HG03565 (cell line): ENCODE measurements at regions not wholly inside any gene's neighbourhood (a gene's known extent, or its start where the extent isn't known, plus 50 kb on each side); places are given as distances from the start of the nearest gene placed in this dataset.

Source experiments
- ATAC-seq: cut with Tn5 transposase; IDR thresholded peaks from one replicate; pipeline ENCODE4 v1.9.1; 2021; ENCODE audit warnings: mild to moderate bottlenecking, moderate library complexity; ENCODE audit not compliant: unreplicated experiment

DNA sequence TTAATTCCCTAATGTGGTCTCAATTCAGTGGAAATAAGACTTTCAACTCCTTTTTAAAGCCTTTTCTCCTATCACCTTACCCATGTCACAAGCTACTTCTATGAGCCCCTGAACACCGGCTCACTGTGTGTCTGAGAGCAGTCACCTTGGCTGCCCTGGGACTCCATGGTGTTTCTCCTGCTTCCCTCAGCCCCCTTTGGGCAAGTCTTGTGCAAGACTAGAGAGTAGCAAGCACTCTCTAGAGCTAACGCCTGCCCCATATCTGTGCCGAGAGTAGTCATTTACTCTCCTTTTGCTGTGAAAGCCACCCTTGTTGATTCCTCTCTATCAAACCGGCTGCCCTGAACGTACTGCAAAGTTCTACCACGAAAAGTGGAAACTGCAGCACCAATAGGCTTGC is 77.9 kb upstream of the DAB2 start:
- no peak for ATAC-seq

DNA sequence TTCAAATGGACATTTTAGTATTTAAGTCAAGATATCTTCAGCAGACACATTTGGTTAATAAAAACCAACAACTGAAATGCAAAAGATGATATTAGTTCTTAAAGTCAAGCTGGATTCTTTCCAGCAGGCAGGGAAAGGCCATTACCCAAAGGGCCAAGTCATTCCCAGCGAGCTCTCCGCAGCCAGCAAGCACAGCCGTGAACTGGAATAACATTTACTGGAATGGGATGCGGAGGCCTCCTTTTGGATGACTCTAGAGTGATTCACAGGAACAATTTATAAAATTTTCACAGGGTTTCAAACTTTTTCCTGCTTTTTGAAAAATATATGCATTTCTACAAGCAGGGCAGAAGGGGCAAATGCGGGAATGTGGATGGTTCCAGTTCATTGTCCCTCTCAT is 76.6 kb upstream of the DAB2 start:
- no peak for ATAC-seq

DNA sequence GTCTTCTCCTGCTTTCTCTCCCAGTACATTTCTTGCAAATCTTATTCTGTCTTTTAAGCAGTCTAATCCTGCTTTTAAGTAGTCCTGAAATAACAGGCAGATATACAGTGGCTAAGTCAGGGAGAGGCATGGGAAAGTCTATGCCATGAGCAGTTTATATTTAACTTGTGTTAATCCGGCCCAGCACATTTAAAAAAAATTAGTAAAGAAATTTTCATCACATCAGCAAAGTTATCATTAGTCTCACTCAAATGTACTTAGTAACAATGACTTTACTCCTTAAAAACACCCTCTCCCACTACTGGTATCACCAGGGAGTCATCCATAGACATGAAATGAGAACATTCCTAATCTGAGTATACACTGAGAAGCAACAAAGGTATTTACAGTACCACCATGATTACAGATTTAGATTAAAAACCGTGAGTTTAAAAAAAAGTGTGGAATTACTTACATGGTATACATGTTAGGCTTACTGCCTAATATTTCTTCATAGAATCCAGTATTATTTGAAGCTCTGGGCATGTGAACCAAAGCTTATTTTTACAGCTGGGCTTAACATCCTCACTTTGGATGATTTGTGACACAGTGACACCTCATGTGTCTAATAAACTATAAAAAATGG is 75.9 kb upstream of the DAB2 start:
- ATAC-seq, result no peak

DNA sequence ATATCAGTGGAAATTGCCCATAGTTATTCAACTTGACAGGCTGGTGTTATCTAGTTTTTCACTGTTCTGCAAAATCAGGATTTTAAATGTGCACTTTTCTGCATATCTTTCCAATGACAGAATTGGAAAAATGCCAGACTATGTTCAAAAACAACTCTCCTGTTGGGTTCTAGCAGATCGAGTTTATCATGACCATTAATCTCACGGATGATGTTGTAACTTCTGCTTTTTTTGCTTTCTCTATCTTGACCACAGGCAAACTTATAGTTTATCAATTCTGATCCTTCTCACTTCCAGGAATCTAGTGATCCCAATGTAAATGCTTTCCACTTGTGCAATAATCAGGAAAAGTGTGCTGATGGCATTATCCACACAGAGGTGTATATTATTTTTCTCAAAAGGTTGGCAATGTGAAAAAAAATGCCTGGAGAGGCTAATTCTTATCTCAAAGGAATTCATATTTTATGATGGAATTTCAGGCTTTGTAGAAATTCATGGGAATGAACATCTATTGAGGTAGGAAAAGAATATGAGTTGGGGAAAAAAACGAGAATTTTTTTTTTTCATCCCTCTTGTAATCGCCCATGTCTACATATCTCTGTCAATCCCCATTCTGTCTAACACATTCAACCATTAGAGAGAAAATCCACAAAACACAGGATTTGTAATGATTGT is 73.6 kb upstream of the DAB2 start:
- ATAC-seq, result no peak

DNA sequence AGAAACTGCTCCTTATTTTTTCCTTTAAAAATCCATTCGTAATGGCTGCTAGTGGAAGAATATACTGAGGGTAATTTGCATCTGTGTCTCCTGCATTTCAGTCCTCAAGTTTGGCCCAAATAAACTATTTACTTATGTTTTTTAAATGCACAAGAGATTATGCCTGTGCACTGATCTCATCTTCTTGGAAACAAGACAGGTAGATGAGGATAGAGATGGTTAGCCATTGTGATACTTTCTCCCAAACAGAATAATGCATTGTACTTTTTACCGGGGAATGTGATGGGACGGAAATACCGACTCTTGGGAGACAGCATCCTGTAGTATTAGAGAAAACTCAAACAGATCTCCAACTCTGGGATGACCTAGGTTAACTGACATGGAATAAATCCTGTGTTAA is 72.5 kb upstream of the DAB2 start:
- no peak for ATAC-seq

DNA sequence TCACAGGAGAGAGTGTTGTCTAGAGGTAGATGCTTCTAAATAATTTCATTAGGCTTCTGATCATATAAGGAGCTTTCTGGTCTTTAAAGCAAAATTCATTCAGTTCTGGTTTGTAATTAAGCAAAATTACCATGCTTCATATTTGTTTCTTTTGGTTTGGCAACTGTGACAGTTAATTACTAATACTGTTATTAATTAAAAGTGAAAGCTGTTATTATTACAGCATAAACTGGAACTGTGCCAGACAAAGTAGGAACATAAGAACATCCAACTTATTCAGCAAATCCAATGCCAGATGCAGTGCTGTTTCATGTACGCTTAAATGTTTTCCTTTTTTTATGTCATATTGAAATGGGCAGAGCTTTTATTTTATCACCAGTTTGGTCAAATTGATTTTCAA is 70.4 kb upstream of the DAB2 start:
- ATAC-seq, result no peak

DNA sequence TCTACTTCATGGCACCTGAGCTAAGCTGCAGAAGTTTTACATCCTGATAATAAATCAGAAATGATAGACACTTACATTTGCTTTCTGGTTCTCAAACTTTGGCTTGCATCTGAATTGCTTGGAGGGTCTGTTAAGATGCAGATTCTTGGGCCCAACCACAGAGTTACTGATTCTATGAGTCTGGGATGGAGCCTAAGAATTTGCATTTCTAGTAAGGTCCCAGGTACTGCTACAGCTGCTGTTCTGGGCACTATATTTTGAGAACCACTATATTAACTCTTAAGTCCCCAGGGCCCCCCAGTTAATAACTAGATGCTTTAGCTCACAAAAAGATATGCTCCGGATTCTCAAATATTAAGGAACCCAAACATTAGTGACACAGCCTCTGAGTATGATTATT is 69.8 kb upstream of the DAB2 start:
- no peak for ATAC-seq

DNA sequence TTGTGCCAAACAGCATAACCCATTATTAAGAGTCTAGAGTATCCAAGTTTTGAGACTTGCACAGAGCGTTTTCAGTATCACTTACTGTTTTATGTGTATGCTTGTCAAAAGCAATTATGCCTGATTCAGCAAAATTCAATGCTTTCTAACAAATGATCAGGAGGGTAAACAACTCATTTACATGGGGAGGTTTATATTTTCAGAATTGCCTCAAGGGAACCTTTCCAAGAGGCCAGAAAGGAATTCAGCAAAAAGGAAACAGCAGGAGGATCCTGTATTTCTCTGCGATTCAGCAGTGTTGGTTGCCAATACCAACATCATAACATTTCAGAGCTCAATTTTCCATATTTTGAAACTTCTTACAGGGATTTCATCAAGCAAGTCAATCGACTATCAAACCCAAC is 69.3 kb upstream of the DAB2 start:
- ATAC-seq, result no peak

DNA sequence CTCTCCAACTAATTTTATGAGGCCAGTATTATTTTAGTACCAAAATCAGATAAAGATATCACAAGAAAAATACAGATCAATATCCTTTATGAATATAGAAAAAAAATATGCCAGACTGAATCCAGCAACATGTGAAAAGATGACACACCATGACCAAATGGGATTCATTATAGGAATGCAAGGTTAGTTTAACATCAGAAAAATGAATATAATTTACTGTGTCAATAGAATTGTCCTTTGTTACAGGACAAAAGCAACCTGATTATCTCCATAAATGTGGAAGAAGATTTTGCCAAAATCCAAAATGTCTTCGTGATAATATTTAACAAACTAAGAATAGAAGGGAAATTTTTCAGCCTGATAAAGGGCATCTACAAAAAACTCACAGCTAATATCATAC is 66.4 kb upstream of the DAB2 start:
- no peak for ATAC-seq

DNA sequence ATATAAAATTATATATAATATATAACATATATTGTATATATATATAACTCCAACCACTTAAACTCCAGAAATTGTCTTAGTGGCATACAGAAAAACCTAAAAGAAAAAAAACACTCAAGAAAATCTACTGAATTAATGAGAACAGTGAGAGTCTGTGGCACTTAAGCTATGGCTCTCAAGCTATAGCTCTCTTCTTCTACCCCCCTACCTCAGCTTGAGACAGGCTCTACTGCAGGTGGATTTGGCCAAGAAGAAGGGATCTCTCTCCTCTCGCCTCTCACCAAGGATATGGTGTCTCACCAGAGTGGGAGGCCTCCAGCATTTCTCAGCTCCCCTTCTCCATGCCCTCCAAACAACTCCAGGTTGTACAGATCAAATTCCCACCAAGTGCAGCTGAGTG is 64.5 kb upstream of the DAB2 start:
- no peak for ATAC-seq

DNA sequence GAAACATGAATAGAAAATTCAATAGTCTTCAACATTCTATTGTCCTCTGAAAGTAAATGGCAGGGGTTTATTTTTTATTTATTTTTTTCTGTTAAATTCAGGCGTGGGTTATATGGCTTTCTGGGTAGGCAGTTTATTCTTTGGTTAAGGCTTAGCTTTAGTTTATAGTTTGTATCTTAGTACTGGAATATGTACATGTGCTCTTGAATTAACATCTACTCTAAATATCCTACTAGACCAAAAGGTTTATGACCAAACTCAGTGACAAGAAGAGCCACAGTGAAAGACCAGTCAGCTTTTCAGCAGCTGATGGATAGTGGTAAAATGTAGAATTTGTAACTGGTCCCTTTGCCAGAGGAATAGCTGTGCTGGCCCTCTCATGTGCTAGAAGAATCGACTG is 62.0 kb upstream of the DAB2 start:
- no peak for ATAC-seq

DNA sequence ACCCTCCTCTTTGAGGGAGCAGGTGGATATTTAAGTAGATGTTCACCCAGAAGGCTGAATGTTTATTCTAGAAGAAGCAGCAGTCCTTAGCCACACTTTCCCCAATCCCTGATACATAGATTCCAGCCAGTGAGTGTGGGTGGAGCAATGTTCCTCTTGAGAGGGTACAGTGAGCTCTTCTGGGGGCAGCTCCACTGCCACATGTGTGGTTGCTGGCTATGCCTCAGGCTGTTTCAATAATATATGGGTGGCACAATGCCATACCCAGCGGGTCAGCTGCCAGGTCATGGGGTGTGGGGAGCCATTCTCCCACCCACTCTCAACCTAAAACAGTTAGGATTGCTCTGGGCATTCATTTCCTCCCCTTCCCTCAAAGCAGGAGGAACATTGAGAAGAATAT is 61.6 kb upstream of the DAB2 start:
- ATAC-seq, result no peak

DNA sequence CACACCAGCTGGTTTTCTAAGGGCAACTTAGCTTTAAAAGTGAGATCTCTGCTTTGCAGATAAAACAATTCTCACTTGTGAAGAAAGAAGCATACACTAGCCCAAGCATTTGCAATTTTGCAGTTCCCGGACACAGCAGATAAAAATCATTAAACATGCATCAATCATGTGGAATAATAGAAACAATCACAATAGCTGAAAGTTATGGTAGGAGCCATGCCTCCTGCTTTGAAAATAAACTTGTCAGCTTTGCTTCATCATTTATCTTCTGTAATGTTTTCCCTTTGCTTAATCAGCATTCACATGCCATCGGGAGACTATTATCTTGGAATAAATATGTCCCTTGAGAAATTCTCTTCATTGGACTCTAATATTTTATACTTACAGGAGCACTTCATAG is 60.3 kb upstream of the DAB2 start:
- no peak for ATAC-seq

DNA sequence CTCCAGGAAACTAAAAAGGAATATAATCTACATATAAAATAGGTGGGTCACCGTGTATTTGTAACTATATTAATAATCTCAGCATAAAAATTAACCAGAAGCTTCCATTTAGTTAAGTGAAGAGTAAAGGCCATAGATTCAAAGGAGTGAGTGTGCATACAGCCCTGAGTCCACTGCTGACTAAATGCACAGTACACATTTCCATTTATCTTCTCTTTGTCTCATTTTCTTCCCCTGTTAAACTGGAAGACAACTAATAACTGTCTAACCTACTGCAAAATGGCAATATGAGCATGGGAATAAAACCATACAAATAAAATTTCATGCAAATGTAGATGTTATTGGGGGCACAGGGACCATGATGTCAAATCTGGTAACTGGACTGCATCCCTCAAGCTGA is 59.9 kb upstream of the DAB2 start:
- ATAC-seq, result no peak

DNA sequence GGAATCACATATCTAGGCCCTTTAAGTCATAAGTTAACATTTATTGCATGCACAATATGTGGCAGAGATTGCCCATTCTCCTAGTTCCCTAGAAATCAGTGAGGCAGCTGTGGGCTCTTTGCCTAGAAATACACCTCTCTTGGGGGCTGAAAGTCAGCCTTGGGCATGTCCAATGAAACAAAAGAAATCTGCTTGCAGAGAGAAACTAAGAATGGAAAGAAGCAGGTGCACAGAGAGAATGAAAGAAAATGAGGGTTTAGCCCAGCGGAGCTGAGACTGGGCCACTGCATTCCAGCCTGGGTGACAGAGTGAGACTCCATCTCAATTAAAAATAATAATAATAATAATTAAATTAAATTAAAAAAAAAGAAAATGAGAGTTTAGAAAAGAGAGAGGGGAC is 57.3 kb upstream of the DAB2 start:
- no peak for ATAC-seq

DNA sequence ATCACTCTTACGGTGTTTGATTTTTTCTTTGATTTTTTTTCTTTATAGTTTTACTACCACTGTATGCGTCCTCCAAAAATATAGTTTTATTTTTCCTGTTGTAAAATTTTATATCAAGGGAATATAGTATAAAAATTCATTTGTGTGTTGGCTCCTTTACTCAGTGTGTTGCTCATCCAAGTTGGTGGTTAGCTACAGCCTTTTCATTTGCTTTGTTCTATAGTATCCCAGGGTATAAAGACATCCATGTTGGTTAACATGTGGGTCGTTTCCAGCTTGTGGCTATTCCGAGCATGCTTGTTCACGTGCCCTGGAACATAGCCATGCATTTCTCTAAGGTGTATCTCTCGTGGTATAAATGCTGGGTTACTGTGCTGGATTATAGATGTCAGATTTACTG is 54.8 kb upstream of the DAB2 start:
- no peak for ATAC-seq

DNA sequence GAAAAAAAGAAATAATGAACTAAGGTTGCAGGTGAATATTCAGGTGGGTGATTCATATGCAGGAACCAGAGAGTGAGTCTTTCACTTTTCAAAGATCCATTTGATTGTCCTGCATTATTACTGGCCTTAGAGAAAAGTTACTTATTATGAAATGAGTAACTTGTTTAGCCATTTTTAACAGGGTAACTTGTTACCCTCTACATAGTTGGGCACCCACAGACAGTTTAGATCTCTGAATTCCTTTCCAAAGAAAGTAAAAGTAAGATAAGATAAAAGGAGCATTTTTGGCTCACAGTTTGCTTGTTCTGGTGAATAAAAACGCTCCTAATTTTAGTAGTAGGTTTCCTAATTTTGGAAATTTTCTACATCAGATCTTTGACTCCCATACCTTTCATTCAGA is 54.1 kb upstream of the DAB2 start:
- no peak for ATAC-seq

DNA sequence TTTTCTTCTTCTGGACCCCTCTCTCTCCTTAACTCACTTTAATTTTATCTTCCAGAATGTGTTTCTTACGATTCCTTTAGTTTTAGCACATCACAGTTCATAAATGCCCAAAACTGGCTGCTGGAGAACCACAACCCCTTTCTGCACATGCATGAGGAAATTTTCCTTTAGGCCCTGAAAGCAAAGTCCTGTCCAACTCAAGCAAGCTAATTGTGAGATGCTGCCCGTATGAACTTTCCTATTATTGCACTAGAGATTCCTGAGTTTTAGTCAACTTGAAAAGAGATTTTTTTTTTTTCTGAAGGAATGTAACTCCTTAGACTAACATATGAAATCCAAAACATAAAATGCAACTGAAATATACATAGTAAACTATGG is 52.1 kb upstream of the DAB2 start:
- no peak for ATAC-seq

DNA sequence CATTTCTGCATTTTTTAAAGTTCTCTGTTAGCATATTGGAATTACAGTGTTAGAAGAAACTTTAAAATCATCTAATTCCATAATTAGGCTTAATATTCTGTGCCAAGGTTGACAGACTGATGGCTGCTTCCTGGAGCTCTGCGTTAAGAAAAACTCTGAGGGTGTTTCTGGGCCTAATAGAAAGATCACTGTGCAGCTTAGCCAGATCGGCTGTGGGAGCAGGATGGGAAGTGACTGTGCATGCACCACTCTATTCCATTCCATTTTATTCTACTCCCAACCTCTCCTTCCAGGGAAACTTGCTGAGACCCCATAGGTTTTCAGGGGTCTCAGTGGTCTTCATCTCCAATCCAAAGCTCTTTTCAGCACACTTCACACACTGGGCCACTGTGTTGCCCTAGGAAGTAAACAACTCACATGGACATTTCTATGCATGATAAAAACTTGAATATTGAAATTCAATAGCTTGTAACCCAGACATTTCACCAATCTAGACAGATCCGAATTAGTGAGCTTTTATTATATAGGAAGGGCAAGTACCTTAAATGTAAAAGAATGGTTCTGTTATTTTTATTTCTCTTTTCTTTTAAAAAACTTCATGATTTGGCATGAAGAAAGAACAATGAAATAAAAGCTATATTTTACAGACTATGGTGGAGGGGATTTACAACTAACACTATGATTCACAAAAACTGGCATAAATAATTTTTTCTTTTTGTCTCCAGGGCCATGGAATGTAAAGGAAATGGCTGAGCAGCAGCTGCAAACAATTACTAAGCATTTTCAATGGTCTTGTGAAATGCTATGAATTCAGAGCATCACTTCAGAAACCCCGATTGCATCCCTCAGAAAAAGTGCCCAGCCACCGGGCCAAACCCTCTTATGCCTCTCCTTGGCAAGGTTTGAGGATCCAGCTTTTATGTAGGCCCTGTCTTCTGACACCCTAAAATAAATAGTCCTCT is 51.4 kb upstream of the DAB2 start:
- no peak for ATAC-seq

DNA sequence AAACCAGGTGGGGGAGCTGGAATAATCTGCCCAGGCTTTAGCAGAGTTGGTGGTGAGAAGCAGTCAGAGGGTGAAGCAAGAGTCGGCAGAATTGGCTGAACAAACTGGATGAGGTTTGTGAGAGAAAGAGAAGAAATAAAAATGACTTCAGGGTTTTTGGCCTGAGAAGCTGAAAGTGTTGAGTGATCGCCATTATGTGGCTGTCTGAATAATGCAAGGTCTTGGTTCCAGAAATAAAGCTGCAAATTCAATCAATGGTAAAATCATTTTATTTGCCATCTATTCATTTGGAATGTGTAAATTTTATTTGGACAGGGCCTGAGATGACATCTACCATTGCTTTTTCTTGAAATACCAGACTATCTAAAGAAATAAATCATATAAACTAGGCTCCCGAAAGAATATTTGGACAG is 50.4 kb upstream of the DAB2 start:
- no peak for ATAC-seq
